Ammon's horn (tissue), 1 donor: ENCODE measurements at regions not wholly inside any gene's neighbourhood (a gene's known extent, or its start where the extent isn't known, plus 50 kb on each side); places are given as distances from the start of the nearest gene placed in this dataset.

ENCODE experiments used
- DNase-seq: peaks from one replicate; pipeline ENCODE4 v3.0.0-alpha.2; 2016; ENCODE audit warnings: low spot score

DNA sequence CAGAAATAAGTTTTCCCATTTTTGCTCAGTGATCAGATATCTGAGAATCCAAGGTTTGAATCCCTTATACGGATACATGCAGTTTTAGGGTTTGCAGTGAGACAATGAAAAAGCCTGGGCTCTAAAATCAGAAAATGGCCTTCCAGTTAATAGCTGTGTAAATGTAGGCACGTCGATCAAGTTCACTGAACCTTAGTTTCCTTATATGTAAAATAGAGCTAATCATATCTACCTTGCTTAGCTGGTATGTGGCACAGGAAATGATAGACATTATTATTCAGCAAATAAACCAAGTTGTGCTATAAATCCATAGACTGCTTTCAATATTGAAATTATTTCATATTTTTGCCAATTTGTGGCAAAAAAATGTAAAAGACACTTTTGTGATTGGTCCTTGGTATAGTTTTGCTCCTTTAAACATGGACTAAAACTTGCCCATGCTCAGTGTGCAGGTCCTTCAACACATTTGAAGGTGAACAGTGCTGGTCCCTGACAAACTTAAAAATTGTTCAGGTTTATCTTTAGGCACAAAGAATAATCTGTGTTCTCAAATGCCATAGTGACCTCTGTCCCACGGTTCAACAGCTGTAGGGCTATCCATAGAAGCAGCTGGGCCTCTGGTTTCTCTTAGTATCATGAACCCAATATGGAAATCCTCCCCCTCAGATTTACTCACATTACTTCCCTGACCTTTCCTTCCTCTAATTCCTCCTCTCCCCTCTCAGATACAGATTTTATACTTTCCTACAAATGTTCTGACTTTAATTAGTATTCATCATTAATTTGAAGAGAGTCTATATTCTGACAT is 51.0 kb downstream of the CCDC54 start:
- no peak for DNase-seq

DNA sequence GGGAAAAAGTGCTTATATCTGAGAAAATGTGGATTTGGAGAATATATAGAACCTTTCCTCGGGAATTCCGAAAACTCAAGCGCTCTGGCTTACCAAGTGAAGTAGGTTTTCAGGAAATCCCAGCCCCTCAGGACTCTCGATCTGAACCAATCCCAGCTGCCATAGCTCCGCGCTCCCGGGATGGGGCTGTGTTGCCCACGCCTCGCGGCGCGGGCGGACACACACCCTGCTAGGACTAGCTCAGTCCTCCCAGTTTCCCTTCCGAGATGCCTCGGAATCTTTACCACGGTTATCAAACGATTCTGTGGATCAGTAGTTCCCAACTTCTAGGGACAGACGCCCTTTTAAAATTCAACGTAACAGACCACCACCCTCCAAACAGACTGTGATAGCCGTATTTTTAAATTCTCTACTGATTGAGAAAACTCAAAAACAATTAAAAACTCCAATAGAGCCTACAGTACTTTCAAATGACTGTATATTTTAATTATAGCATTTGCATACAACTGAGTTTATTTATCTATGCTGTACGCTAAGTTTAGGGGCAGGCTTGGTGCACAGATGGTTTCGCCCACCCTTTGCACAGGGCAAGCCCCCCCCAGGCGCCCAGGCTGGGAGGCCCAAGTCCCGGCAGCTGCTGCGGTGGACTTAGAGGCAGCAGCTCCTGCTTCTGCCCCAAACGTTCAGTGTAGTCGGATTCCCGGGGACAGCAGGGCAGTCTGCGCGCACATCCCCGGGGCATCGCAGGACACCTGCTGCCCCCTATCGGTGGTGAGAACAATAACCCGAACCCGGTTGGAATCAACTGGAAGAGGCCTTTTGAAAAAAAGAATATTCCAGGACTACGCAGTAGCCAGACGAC is 52.3 kb downstream of the CCDC54 start:
- DNase-seq, result peak; percentile 94

DNA sequence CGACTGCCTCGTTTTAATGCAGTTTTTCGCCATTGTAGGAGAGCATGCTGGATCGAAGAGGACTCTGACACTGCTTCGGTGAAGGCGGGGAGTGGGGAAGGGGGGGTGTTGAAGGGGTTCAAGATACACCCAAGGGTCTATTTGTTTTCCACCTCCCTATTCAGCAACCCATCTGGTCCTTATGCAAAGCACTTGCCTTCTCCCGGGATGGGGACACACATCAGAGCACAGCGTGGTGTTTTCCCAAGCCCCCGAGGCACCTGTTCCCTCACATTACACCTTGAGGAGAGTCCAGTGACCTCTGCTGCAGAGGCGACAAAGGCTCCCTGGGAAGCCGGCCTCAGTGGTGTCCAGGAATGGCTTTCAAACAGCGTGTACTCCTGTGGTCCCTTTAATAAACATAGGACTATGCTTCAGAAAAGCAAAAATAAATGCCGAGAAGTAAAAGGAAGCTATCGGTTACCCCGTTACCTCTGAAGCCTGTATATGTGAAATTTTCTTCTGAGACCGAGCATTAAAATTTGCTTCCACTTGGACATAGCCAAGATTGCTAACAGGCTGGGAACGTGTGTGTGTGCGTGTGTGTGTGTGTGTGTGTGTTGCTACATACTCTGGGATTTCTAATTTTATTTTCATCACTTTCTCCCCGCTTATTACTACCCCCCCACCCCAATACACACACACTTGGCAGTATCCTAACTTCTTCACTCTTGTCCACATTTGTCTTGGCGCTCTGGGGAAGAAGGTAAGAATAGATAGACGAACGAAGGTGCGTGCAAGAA is 53.2 kb downstream of the CCDC54 start:
- DNase-seq, result peak; percentile 22

- peak; percentile 63 for DNase-seq
These were observed 53.7 kb downstream of the CCDC54 start for GRCh38 chr3:107430996-107431245.

- DNase-seq, result peak; percentile 75
These were observed 54.2 kb downstream of the CCDC54 start for GRCh38 chr3:107431246-107432012.

- DNase-seq, result no peak
These were observed 54.8 kb downstream of the CCDC54 start for GRCh38 chr3:107432013-107432515.

DNA sequence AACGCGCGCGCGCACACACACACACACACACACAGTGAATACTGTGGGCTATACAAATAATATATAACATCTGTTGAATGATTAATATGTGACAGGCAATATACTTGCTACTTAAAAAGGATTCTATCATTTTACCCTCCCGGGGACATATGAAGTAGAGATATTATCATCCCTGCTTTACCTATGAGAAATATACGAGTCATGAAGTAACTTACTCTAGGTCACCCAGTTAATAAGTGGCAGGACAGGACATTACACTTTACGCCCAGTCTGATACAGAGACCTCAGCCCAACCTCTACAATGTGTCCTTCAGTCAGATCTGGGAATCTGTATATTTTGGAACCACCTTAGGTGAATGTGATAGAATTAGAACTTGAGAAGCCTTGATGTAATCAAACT is 55.4 kb downstream of the CCDC54 start:
- no peak for DNase-seq

DNA sequence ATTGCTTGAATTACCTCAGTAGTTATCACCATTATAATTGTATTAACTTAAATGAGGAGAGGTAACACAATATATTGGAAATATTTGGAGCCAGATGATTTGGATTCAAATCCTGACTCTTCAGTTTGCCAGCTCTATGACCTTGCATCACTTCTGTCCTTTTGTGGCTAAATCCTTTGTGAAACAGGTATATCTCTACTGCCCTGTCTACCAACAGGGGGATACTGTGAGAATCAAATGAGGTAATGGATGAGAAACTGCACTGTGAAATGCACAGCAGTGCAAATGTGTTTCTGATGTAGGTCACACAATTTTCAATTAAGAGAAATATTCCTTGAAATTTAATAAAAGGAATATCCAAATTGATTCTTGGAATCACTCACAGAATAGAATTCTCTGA is 58.8 kb downstream of the CCDC54 start:
- no peak for DNase-seq

DNA sequence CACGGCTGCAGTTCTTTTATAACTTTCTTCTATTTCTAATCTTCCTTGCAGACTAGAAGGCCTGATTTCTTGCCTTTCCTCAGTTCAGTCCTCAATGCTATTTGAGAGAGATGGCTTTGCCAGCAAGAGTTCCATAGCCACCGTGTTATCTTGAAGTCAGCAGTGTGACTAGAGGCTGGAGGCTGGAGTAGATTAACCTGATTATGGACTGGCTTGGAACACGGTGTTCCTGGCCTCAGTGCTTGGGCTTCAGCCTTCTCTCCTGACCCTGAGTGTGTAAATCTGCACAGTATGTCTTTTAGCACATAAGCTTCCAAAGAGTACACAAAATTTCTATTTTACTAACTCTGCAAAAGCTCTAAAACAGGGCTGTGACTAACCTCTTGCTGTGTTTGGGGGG is 61.4 kb downstream of the CCDC54 start:
- DNase-seq, result no peak

DNA sequence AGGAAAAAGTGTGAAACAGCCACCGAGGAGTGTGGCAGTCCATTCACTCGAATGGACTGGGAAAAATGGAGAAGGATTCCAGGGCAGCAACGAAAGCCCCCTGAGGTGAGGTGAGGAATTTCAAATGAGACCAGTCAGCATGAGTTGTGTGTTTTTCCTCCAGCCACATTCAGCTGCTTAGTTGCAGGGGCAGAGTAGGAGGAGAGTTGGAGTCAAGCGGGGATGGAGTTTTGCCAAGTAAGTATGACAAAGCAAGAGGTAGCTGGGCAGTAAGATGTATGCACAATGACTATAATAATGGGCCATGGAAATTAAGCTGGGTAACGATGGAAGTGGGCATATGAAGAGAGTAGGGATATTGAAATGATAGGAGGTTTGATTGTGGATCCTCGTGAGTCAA is 64.4 kb downstream of the CCDC54 start:
- no peak for DNase-seq

DNA sequence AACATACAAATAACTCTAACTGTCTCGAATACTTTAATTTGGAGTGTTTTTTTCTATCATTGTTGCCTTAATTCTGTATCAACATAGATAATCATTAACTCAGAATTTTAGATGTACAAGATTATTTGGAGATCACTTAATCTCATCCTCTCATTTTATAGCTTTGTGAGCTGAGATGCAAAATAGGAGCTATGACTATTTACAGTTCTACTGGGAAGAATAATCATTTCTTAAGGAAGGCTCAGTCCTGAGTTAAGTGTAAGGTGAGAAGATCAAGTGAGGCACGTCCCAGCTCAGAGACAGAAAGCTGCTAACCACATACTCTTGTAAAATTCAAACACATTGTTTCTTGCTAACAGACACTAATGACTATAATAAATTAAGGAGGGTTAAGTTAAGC is 66.2 kb downstream of the CCDC54 start:
- no peak for DNase-seq

DNA sequence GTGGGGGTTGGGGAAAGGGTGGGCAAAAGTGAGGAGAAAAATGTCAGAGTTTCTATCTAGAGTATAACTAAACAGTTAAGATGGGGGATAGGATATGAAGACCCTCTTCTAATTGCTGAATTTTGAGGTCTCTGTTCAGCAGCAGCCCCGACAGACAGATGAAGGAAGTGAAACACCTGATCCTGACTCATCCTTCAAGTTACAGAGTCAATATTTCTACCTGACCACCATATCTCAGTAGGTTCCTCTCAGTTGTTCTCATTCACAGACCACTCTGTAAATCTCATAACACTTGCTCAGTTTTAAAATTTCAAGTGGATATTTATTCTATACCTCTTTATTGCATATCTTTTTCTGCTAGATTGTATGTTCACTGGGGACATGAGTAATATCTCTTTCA is 69.5 kb downstream of the CCDC54 start:
- no peak for DNase-seq

DNA sequence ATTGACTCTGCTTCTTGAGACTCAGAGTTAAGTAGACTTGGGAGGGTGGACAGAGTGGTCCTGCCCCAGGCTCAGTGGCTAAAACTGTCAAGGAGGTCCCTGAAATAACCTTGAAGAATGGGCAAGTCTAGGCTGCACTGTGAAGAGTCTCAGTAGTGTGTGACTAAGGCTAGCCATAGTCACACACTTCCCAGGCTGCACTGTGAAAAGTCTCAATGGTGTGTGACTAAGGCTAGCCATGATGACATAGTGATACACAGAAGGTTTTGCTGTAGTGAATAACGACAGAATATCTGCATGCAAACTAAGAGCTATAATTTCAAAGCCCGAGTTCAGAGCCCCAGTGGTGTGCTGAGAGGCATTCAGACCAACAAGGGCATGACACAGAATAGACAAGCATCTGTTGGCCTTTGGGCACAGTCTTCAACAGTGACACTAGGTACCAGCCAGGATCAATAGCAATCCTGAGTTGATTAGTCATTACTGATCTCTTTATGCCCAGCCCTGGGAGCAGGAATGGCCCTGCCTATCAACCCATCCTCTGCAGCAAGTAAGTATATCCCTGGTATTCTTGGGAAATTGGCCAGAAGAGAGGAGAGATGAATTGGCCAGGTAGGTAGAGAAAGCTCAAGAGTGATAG is 72.4 kb upstream of the BBX start:
- DNase-seq, result no peak

DNA sequence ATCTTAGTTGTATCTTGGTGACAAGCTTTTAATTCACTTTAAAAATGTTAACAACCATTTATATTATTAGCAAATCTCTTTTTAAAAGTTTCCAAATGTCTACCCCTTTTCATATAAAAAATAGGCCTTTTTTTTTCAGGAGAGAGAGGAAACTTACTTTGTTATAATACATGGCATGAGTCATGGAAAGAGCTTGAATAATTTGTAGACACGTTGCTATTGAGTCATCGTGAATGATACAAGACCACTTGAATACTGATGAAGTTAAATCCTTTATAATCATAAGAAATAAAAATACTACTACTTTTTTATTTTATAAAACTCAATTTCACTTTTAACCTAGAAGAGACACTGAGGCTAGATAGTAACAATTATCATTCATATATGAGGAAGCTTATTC is 70.3 kb upstream of the BBX start:
- DNase-seq, result no peak

- no peak for DNase-seq
These were observed 69.3 kb upstream of the BBX start for GRCh38 chr3:107453504-107453903.

- DNase-seq, result no peak
These were observed 67.1 kb upstream of the BBX start for GRCh38 chr3:107455621-107456020.

GRCh38 chr3:107456501-107456900 is 66.3 kb upstream of the BBX start:
- DNase-seq, result no peak

DNA sequence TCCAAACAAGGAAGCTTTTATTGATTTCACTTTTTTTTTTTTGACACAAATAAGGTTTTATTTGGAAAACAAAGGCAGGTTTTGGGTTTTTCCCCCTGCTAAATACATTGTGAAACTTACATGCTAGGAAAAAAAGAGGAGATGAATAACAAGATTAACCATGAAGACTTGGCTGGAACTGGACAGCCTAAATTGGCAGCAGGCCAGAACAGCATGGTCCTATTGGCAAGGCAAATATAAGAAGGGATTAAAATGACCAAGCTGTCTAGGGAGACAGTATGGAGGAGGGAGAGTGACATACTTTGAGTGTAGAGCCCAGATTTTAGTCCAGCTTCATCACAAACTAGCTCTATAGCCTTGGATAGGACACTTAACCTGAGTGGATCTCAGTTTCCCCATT is 63.9 kb upstream of the BBX start:
- no peak for DNase-seq

- DNase-seq, result no peak
These were observed 61.0 kb upstream of the BBX start for GRCh38 chr3:107461721-107462120.

- DNase-seq, result no peak
These were observed 58.7 kb upstream of the BBX start for GRCh38 chr3:107464037-107464436.

GRCh38 chr3:107465064-107465631 is 57.6 kb upstream of the BBX start:
- no peak for DNase-seq
